ENCODE measurements at regions not wholly inside any gene's neighbourhood (a gene's known extent, or its start where the extent isn't known, plus 50 kb on each side); places are given as distances from the start of the nearest gene placed in this dataset.

- no peak for DNase-seq (ENCODE audit: low spot score in 2 of 2)
- no peak for TF ChIP-seq EP300 (IDR thresholded peaks at IDR 0.05)
- no peak for TF ChIP-seq POLR2A (IDR thresholded peaks at IDR 0.05)
- TF ChIP-seq CTCF (IDR thresholded peaks at IDR 0.05) = no peak
- Histone ChIP-seq H3K36me3 (no peaks in the 10 kb centered on the region), H3K9me3 (no peaks in the 10 kb centered on the region), H3K4me1 (no peaks in the 10 kb centered on the region), H3K4me3 (no peak overlapping the region), H3K27ac (no peak overlapping the region), H3K27me3 (no peaks in the 10 kb centered on the region)
- WGBS, 2 donors = 71 to 74% methylated on average over 2 of the region's 2 CpGs
These were observed 386.6 kb downstream of the PCDH20 start for GRCh38 chr13:61029064-61029463.

GRCh38 chr13:61024046-61024445, 391.6 kb downstream of the PCDH20 start:
- no peak overlapping the region for H3K27ac ChIP-seq

GRCh38 chr13:61021838-61022237, 393.8 kb downstream of the PCDH20 start:
- no peak for DNase-seq (ENCODE audit: low spot score in 2 of 2)
- H3K36me3 ChIP-seq = no peaks in the 10 kb centered on the region
- H3K4me1 ChIP-seq = peaks cover 0 to 3% (median 0%) of the 10 kb centered on the region in 4 donors
- no peak overlapping the region for H3K4me3 ChIP-seq
- no peak overlapping the region for H3K27ac ChIP-seq
- no peaks in the 10 kb centered on the region for H3K9me3 ChIP-seq
- no peaks in the 10 kb centered on the region for H3K27me3 ChIP-seq
- TF ChIP-seq EP300 (IDR thresholded peaks at IDR 0.05) = no peak
- TF ChIP-seq POLR2A (IDR thresholded peaks at IDR 0.05) = no peak
- 83 to 92% methylated on average over 2 of the region's 2 CpGs for WGBS, 2 donors

More at GRCh38 chr13:61024046-61024445, 391.6 kb downstream of the PCDH20 start:
- no peak for TF ChIP-seq POLR2A (IDR thresholded peaks at IDR 0.05)
- TF ChIP-seq CTCF (IDR thresholded peaks at IDR 0.05) = no peak
- TF ChIP-seq EP300 (IDR thresholded peaks at IDR 0.05) = no peak
- peaks cover 0 to 3% (median 0%) of the 10 kb centered on the region in 4 donors for H3K4me1 ChIP-seq
- no peak for DNase-seq (ENCODE audit: low spot score in 2 of 2)
- H3K9me3 ChIP-seq = no peaks in the 10 kb centered on the region
- H3K27me3 ChIP-seq = no peaks in the 10 kb centered on the region
- no peak overlapping the region for H3K4me3 ChIP-seq
- no peaks in the 10 kb centered on the region for H3K36me3 ChIP-seq

GRCh38 chr13:61013796-61014195, 401.9 kb downstream of the PCDH20 start:
- 54 to 65% methylated on average over 2 of the region's 2 CpGs for WGBS, 2 donors
- Histone ChIP-seq H3K27ac (no peak overlapping the region), H3K4me3 (no peak overlapping the region), H3K27me3 (no peaks in the 10 kb centered on the region), H3K4me1 (no peaks in the 10 kb centered on the region), H3K9me3 (peaks cover 0 to 3% (median 0%) of the 10 kb centered on the region in 4 donors), H3K36me3 (no peaks in the 10 kb centered on the region)
- TF ChIP-seq CTCF (IDR thresholded peaks at IDR 0.05) = no peak
- TF ChIP-seq EP300 (IDR thresholded peaks at IDR 0.05) = no peak
- TF ChIP-seq POLR2A (IDR thresholded peaks at IDR 0.05) = no peak
- DNase-seq (ENCODE audit: low spot score in 2 of 2) = no peak

GRCh38 chr13:61010358-61010757, 405.3 kb downstream of the PCDH20 start:
- Histone ChIP-seq H3K27ac (no peak overlapping the region), H3K4me3 (no peak overlapping the region), H3K27me3 (no peaks in the 10 kb centered on the region), H3K36me3 (no peaks in the 10 kb centered on the region), H3K9me3 (peaks cover 0 to 18% (median 0%) of the 10 kb centered on the region in 4 donors), H3K4me1 (no peaks in the 10 kb centered on the region)
- DNase-seq (ENCODE audit: low spot score in 2 of 2) = no peak
- TF ChIP-seq CTCF (IDR thresholded peaks at IDR 0.05) = no peak
- TF ChIP-seq EP300 (IDR thresholded peaks at IDR 0.05) = no peak
- TF ChIP-seq POLR2A (IDR thresholded peaks at IDR 0.05) = no peak
- WGBS, 2 donors = 93 to 94% methylated on average over 2 of the region's 2 CpGs

- WGBS, 2 donors = 53 to 60% methylated on average over 1 of the region's 1 CpG
- TF ChIP-seq EP300 (IDR thresholded peaks at IDR 0.05) (no peak), CTCF (IDR thresholded peaks at IDR 0.05) (no peak), POLR2A (IDR thresholded peaks at IDR 0.05) (no peak)
These were observed 413.0 kb downstream of the PCDH20 start for GRCh38 chr13:61002686-61003085.

More at GRCh38 chr13:61002686-61003085, 413.0 kb downstream of the PCDH20 start:
- DNase-seq (ENCODE audit: low spot score in 2 of 2) = no peak
- Histone ChIP-seq H3K27me3 (no peaks in the 10 kb centered on the region), H3K27ac (no peak overlapping the region), H3K9me3 (peaks cover 0 to 18% (median 0%) of the 10 kb centered on the region in 4 donors), H3K36me3 (no peaks in the 10 kb centered on the region), H3K4me3 (no peak overlapping the region), H3K4me1 (no peaks in the 10 kb centered on the region)

Data from tibial nerve (tissue), 4 donors.